AML-193 (cell line): ENCODE measurements at regions not wholly inside any gene's neighbourhood (a gene's known extent, or its start where the extent isn't known, plus 50 kb on each side); places are given as distances from the start of the nearest gene placed in this dataset.
"Not testable (repeated sequence)": the region's sequence is repeated elsewhere in the genome, so short reads cannot be mapped to it uniquely, and the experiment has no call there.

ENCODE experiments used
- DNase-seq, 2 experiments: peaks; one replicate each; lab custom pipeline; 2025; lab: John Stamatoyannopoulos, UW

GRCh38 chr11:90542092-90542491, 319.2 kb upstream of the CHORDC1 start:
- no peak for DNase-seq

DNA sequence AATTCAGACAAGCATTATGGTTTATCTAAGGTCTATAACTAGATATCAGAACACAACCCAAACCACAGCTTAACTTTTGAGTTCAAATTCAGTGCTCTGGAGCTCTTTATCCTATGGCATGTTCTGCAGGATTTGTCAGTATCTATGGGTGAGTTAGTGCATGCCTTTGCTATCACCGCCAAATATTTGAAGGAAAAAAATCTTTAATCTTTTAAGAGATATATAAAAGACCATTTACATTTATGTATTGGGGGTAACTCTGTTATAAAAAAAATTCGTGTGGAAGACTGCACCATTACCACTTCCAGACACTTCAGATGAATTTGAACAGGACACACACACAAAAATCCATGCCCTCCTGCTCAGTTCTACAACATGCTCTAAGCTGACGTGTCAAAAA, 313.5 kb upstream of the CHORDC1 start:
- DNase-seq = no peak

- DNase-seq = no peak
Measured at GRCh38 chr11:90532125-90532524, 309.3 kb upstream of the CHORDC1 start.

GRCh38 chr11:90531001-90531400, 308.2 kb upstream of the CHORDC1 start:
- no peak for DNase-seq

DNA sequence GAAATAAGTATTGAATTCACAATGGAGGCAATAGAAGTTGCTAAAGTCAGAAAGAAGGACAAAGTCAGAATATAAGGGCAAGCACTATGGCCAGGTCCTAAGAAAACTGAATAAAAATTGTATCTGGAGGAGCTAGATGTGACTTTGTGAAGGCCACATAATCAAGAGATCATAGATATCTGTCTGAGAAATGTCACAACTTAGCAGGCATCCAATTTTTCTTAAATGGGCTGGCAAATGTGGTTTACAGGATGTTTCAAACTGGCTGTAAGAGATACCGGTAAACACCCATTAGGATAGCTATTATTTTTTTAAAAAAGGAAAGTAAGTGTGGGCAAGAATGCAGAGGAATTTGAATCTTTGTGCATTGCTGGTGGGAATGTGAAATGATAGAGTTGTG, 303.1 kb upstream of the CHORDC1 start:
- DNase-seq = no peak

GRCh38 chr11:90512846-90513245, 290.0 kb upstream of the CHORDC1 start:
- DNase-seq = no peak

- DNase-seq = no peak
Measured at GRCh38 chr11:90510839-90511238, 288.0 kb upstream of the CHORDC1 start.

DNA sequence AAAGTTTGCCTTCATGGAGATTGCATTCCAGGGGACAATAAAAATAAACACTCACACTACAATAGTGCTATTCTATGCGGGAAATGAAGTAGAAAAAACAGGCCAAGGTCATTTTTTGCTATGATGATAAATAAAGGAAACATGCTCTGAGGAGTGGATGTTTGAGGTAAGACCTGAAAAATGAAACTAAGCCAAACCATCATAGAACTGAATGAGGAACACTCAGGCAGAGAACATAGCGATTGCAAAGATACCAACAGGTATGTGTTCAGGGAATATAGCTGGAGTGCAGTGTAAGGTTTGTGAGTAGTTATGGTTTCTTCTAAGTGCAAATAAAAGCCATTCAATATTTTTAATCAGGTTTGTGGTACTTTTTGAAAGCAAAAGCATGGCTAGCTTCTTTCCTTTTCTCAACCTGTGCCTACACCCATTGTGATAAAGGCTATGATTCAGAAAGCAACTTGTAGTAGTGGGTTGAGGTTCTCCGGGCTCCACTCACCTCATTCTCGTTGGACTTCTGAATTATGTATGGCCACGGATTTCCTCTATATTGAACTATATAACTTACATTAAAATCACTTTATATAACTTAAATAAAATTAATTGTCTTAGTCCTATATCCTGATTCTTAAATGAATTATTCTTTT, 278.2 kb upstream of the CHORDC1 start:
- DNase-seq = no peak

DNA sequence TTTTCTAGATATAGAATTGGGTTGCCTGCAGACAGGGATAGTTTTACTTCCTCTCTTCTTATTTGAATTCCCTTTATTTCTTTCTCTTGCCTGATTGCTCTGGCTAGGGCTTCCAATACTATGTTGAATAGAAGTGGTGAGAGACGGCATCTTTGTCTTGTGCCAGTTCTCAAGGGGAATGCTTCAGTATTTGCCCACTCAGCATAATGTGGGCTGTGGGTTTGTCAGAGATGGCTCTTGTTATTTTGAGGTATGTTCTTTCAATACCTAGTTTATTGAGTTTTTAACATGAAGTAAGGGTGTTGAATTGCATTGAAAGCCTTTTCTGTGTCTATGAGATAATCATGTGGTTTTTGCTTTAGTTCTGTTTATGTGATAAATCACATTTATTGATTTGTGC, 273.9 kb upstream of the CHORDC1 start:
- DNase-seq = no peak

DNA sequence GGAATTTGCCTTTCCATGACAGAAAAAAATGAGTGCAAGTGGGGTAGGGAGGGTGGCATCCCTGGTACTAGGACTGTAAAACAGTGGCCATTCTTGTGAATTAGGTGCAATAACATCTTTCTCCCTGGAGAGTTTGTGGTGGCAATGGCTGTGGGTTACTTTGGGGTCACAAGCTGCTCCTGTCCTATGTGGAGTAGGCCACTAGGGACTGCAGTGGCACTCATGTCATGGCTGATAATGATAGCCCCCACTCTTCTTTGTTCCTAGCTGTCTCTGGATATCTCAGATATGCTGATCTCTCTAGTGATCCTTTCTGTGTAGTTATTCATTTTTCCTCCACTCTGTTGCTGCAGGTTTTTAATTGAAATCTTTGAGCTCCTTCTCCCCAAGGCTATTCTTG, 270.5 kb upstream of the CHORDC1 start:
- no peak for DNase-seq

DNA sequence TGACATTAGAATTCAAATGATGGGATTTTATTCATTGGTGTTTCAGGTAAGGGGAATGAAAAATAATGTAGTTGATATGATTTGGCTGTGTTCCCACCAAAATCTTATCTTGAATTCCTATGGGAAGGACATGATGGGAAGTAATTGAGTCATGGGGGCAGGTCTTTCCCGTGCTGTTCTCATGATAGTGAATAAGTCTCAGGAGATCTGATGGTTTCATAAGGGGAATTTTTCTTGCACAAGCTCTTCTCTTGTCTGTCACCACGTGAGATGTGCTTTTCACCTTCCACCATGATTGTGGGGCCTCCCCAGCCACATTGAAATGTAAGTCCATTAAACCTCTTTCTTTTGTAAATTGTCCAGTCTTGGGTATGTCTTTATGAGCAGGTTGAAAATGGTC, 268.6 kb upstream of the CHORDC1 start:
- no peak for DNase-seq

DNA sequence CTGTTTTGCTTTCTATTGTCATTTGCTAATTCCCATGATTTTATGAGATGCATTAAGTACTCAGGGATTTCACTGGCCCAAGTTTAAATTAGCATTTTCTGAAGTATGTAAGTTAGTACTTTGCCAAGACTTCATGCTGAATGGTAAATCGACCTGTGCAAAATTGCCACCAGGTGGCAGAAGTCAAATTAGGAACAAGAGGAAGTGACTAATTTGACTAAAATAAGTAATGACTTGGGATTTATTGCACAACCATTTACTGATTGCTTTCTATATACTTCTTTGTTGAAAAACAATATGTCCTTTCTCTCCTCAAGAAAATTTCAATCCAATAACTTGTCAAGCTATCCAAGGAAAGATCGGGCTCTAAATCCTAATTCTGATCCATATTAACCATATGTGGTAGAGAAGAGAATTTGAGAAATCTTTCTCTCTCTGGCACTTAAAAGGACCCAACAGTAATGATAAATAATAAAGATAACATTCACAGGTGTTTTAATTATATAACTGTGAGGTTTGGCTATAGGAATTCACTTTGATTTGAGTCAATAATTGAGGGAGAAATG, 253.7 kb upstream of the CHORDC1 start:
- peak; percentile 62 to 78 for DNase-seq

- DNase-seq = no peak
Measured at GRCh38 chr11:90468923-90469322, 246.1 kb upstream of the CHORDC1 start.

- DNase-seq = no peak
Measured at GRCh38 chr11:90465553-90465952, 242.7 kb upstream of the CHORDC1 start.

GRCh38 chr11:90455347-90455920, 232.6 kb upstream of the CHORDC1 start:
- DNase-seq = not testable (repeated sequence)

DNA sequence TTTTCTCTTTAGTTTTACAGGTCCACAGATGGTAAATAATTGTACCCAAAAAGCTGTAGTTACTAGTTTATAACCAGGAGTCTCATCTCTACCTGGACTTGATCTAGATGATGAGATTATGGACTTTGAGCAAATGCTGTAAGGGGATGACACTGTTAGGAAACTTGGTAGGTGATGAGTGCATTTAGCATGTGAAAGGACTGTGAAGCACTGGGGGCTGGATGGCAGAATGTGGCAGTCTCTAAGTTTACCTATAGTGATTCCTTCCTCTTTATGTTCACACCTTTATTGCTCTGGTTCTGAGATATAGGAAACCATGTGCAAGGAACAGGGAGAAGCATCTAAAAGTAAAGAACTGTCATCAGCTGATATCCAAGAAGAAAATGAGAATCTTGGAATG, 230.7 kb upstream of the CHORDC1 start:
- no peak for DNase-seq

- DNase-seq = no peak
Measured at GRCh38 chr11:90449606-90450005, 226.8 kb upstream of the CHORDC1 start.

GRCh38 chr11:90448256-90448655, 225.4 kb upstream of the CHORDC1 start:
- no peak for DNase-seq

GRCh38 chr11:90447618-90448017, 224.8 kb upstream of the CHORDC1 start:
- no peak for DNase-seq

GRCh38 chr11:90446207-90446606, 223.4 kb upstream of the CHORDC1 start:
- DNase-seq = no peak

DNA sequence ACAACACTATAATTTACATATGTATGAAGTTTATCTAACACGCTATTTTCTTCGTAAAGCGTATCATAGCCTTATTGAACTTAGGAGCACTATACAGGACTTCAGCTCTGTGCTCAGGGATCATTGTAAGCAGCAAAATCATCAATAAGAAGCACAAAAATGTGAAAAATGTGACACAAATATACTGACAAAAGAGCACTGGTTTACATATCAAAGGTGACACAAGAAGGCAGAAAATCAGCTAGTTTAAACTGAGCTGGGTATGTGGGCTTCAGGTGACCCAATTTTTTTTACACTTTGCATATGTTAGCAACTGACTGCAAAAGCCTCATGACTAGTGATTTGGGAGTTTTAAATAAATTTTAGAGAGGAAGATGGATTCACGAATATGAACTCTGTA, 215.2 kb upstream of the CHORDC1 start:
- DNase-seq = no peak

GRCh38 chr11:90434858-90435257, 212.0 kb upstream of the CHORDC1 start:
- peak in 1 of 2 experiments; percentile 10 for DNase-seq

GRCh38 chr11:90428836-90429235, 206.0 kb upstream of the CHORDC1 start:
- no peak for DNase-seq

DNA sequence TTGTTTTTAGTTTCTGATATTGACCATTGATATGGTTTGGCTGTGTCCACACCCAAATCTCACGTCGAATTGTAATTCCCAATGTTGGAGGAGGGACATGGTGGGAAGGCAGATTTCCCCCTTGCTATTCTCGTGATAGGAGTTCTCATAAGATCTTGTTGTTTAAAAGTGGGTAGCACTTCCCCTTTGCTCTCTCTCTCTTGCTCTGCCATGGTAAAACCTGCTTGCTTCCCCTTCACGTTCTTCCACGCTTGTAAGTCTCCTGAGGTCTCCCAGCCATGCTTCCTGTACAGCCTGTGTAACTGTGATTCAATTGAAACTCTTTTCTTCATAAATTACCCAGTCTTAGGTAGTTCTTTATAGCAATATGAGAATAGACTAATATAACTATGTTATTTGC, 203.6 kb upstream of the CHORDC1 start:
- no peak for DNase-seq
